AG10803 (cell line): ENCODE measurements at regions not wholly inside any gene's neighbourhood (a gene's known extent, or its start where the extent isn't known, plus 50 kb on each side); places are given as distances from the start of the nearest gene placed in this dataset.

ENCODE experiments used
- DNase-seq: peaks from one replicate; pipeline ENCODE4 v3.0.0; 2010; ENCODE audit warnings: low read depth
- H3K4me3 ChIP-seq: 2 replicates; pipeline ENCODE4 v1.5.1; 2011; ENCODE audit warnings: mild to moderate bottlenecking, low read length, control low read depth
- CTCF ChIP-seq: conservative IDR thresholded peaks from 2 replicates; pipeline ENCODE4 v1.5.1; 2011; ENCODE audit warnings: mild to moderate bottlenecking, low read length, control low read depth, inconsistent platforms

- H3K4me3 ChIP-seq, result no peak overlapping the region
- DNase-seq, result no peak
- no peak for TF ChIP-seq CTCF
Measured at GRCh38 chr20:17797579-17797978, 97.8 kb downstream of the BANF2 start.

GRCh38 chr20:17797161-17797560, 97.4 kb downstream of the BANF2 start:
- no peak overlapping the region for H3K4me3 ChIP-seq
- no peak for TF ChIP-seq CTCF
- DNase-seq, result no peak

- TF ChIP-seq CTCF, result no peak
- peak; percentile 83 for DNase-seq
- no peak overlapping the region for H3K4me3 ChIP-seq
Measured at GRCh38 chr20:17796091-17796563, 96.4 kb downstream of the BANF2 start.

- no peak overlapping the region for H3K4me3 ChIP-seq
- no peak for DNase-seq
- TF ChIP-seq CTCF, result no peak
Measured at GRCh38 chr20:17795501-17796071, 95.8 kb downstream of the BANF2 start.

- no peak for DNase-seq
- no peak for TF ChIP-seq CTCF
- no peak overlapping the region for H3K4me3 ChIP-seq
Measured at GRCh38 chr20:17795003-17795402, 95.2 kb downstream of the BANF2 start.

- no peak for DNase-seq
- TF ChIP-seq CTCF, result no peak
- no peak overlapping the region for H3K4me3 ChIP-seq
Measured at GRCh38 chr20:17794400-17794799, 94.6 kb downstream of the BANF2 start.

GRCh38 chr20:17793986-17794385, 94.2 kb downstream of the BANF2 start:
- no peak for TF ChIP-seq CTCF
- DNase-seq, result no peak
- H3K4me3 ChIP-seq, result no peak overlapping the region
